SJCRH30 (cell line): ENCODE measurements at regions not wholly inside any gene's neighbourhood (a gene's known extent, or its start where the extent isn't known, plus 50 kb on each side); places are given as distances from the start of the nearest gene placed in this dataset.
A peak's percentile ranks its signal among the peaks of the same experiment; 100 is the strongest.

Experiments
- DNase-seq, 2 experiments: peaks; one replicate each; pipeline ENCODE4 v3.0.0-alpha.2; 2015 to 2020
- H3K27ac ChIP-seq: fragments of 250-450 bp; sonication (Bioruptor Pico); 2 replicates; pipeline ENCODE4 v1.5.1; 2020; ENCODE audit warnings: mild to moderate bottlenecking, moderate library complexity
- H3K27me3 ChIP-seq: fragments of 250-450 bp; sonication (Bioruptor Pico); 2 replicates; pipeline ENCODE4 v1.5.1; 2020; ENCODE audit warnings: mild to moderate bottlenecking, moderate library complexity
- H3K36me3 ChIP-seq: fragments of 250-450 bp; sonication (Bioruptor Pico); 2 replicates; pipeline ENCODE4 v1.5.1; 2020; ENCODE audit warnings: mild to moderate bottlenecking, moderate library complexity
- H3K4me1 ChIP-seq: fragments of 250-450 bp; sonication (Bioruptor Pico); 2 replicates; pipeline ENCODE4 v1.5.1; 2020; ENCODE audit warnings: mild to moderate bottlenecking, moderate library complexity
- H3K4me3 ChIP-seq: fragments of 250-450 bp; sonication (Bioruptor Pico); 2 replicates; pipeline ENCODE4 v1.5.1; 2020; ENCODE audit warnings: mild to moderate bottlenecking, moderate library complexity
- H3K9me3 ChIP-seq: fragments of 250-450 bp; sonication (Bioruptor Pico); replicated peaks from 2 replicates; pipeline ENCODE4 v1.5.1; 2020; ENCODE audit warnings: mild to moderate bottlenecking, moderate library complexity

DNA sequence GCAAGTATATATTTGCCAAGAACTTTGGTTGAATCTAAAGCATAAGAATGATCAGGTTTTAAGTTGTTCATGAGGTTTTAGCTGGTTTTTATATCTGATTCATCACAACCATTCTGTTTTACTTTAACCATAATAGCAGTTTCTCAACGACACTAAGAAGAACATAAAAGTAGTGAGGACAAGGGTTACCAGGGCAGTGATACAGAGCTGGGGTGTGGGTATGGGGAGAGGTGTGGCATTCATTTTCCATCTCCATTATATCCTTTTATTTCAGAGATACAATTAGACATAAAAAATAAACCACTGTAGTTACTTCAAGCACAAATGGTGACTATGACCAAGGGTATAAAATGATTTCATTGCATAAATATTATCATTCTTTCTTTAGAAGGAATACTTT is 149.8 kb upstream of the STEAP4 start:
- Histone ChIP-seq H3K4me3 (no peak overlapping the region), H3K4me1 (peaks cover 5% of the 10 kb centered on the region; the same call in 1 of the 2 replicates), H3K27me3 (no peaks in the 10 kb centered on the region), H3K9me3 (no peaks in the 10 kb centered on the region), H3K27ac (no peak overlapping the region), H3K36me3 (no peaks in the 10 kb centered on the region)
- no peak for DNase-seq

DNA sequence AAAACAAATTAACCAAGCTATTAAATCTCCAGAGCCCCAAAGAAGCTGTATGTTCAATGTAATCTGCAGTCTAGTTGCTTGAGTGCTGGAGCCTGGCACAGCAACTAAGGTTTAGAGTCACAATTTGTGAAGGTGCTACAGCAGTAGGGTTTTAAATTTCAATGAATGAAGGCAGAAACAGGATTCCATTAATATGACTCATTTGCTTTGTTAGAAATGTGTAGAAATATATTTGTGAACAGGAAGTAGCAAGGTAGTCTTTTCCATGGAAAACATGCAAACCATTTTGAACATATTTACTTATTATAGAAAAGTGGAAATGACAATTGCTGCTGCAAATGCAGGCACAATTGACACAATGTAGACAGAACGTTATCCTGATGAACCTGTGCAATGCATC is 149.0 kb upstream of the STEAP4 start:
- Histone ChIP-seq H3K27me3 (no peaks in the 10 kb centered on the region), H3K4me1 (peaks cover 5% of the 10 kb centered on the region; the same call in 1 of the 2 replicates), H3K36me3 (no peaks in the 10 kb centered on the region), H3K4me3 (no peak overlapping the region), H3K9me3 (no peaks in the 10 kb centered on the region), H3K27ac (no peak overlapping the region)
- DNase-seq: no peak

DNA sequence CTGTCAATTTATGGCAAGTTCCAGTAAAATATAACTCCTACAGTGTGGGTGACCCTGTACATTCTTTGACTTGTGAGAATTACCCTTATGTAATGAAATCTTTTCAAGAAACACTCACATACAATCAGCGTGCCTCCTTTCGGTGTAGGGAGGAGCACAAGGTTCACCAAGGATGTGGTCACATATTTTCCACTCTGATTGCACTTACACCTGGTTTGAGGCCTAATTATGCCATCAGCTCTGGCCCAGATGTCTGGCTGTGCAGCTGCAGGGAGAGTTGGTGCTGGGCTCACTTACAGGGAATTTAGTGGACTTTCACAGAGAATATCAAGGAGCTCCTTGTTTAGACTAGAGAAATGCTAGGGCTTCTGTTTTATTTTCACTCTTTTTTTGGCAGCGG is 146.0 kb upstream of the STEAP4 start:
- H3K36me3 ChIP-seq: no peaks in the 10 kb centered on the region

DNA sequence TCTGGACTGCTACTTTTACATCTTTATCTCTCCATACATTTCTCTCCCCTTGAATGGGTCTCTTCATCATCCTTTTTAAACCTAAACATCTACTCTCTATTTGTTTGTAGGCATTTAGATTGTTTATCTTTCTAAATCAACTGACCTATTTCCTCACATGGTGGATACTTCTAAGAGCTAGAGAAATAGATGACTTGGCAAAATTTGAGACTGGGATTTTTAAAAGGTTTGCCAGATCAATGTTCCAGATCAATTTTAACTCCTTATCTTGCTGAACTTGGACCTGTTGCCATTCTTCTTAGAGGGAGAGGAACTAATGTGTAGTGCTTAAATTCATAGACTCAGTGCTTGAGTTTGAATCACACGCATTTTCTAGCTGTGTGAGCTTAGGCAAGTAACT is 144.2 kb upstream of the STEAP4 start:
- Histone ChIP-seq H3K4me3 (no peak overlapping the region), H3K4me1 (peaks cover 5% of the 10 kb centered on the region; the same call in 1 of the 2 replicates), H3K27me3 (no peaks in the 10 kb centered on the region), H3K27ac (no peak overlapping the region), H3K36me3 (no peaks in the 10 kb centered on the region), H3K9me3 (no peaks in the 10 kb centered on the region; the same call in 1 of the 2 replicates)
- DNase-seq: no peak

More for the DNA sequence above, 146.0 kb upstream of the STEAP4 start:
- Histone ChIP-seq H3K4me1 (peaks cover 5% of the 10 kb centered on the region; the same call in 1 of the 2 replicates), H3K4me3 (no peak overlapping the region), H3K27me3 (no peaks in the 10 kb centered on the region), H3K27ac (no peak overlapping the region), H3K9me3 (no peaks in the 10 kb centered on the region; the same call in 1 of the 2 replicates)
- no peak for DNase-seq

DNA sequence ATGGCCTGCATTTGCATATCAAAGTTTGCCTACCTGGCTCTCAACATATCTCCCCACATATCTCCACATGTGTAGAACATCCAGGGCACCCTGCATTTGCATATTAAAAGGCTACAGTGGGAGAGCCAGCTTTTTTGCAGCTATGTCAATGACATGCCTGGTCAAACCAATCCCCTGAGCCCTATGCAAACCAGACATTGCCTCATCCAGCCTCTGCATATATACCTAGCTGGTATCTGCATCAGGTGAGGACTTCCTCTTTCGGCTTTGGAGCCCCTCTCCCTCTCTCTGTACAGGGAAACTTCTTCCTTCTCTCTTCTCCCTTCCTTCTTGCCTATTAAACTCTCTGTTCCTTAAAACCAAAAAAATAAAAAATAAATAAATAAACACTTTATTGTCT is 142.7 kb upstream of the STEAP4 start:
- no peak overlapping the region for H3K27ac ChIP-seq
- H3K36me3 ChIP-seq: no peaks in the 10 kb centered on the region
- no peaks in the 10 kb centered on the region; the same call in 1 of the 2 replicates for H3K9me3 ChIP-seq
- H3K4me3 ChIP-seq: no peak overlapping the region
- no peak for DNase-seq
- no peaks in the 10 kb centered on the region for H3K4me1 ChIP-seq
- no peaks in the 10 kb centered on the region for H3K27me3 ChIP-seq

DNA sequence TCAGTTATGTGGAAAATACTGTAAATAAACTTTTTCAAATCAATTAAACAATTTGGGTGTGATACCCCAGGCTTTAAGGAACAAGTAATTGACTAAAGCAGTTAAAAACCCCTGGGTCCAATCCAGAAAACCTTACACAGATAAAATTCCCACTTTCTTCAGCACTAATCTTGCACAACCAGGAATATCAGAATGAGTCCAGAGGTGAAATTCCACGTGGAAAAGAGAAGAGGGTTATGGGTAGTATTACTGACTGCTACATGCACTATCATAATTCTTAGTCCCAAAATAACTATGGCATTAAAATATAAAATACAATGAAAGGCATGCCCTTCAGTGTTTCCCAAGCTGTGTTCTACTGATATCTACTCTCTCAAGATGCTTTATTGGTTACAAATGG is 135.7 kb upstream of the STEAP4 start:
- H3K27me3 ChIP-seq: no peaks in the 10 kb centered on the region
- H3K4me3 ChIP-seq: no peak overlapping the region
- no peak for DNase-seq
- H3K4me1 ChIP-seq: no peaks in the 10 kb centered on the region
- H3K27ac ChIP-seq: no peak overlapping the region
- no peaks in the 10 kb centered on the region for H3K36me3 ChIP-seq
- no peaks in the 10 kb centered on the region for H3K9me3 ChIP-seq

DNA sequence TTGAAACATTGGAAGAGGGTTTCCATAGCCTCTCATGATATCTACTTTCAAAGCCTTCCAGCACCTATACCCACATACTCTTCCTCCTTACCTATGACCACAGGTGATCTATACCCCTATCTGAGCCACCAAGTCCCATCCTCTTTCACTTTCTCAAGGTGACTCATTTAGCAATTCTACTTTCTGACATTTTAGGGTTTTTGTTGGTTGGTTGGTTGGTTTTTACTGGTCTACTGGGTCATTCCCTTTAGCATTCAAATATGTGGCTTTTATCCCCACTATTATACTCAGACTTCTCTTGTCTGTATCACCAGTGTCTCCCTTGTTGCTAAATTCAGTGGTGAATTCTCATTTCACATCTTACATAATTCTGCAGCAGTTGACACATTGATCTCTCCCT is 130.4 kb upstream of the STEAP4 start:
- Histone ChIP-seq H3K27ac (no peak overlapping the region), H3K27me3 (no peaks in the 10 kb centered on the region), H3K4me1 (peaks cover 8% of the 10 kb centered on the region; the same call in 1 of the 2 replicates), H3K36me3 (no peaks in the 10 kb centered on the region), H3K9me3 (no peaks in the 10 kb centered on the region), H3K4me3 (no peak overlapping the region)
- DNase-seq: no peak

DNA sequence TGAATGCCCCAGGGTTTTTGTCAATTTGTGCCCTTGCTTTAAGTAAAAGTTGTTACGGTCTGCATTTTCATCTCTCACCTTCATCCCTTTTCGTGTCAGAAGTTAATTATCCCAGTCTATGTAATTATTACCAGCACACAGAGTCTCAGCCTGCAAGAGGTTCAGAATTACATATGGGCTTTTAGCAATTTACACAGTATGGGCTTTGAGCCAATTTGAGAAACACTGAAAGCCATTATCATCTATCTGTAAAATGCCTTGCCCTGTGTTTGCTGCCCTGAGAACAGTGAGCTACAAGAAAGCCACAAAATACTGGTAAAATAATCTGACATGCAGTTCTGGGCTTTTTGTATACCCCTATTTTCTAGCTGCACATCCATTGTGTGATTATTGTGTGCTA is 125.6 kb upstream of the STEAP4 start:
- peaks cover 12% of the 10 kb centered on the region; the same call in 1 of the 2 replicates for H3K4me1 ChIP-seq
- no peak overlapping the region for H3K4me3 ChIP-seq
- H3K27me3 ChIP-seq: no peaks in the 10 kb centered on the region
- peak in 1 of 2 experiments; percentile 62 for DNase-seq
- peak overlapping the region; percentile 17 for H3K27ac ChIP-seq
- H3K36me3 ChIP-seq: no peaks in the 10 kb centered on the region
- no peaks in the 10 kb centered on the region for H3K9me3 ChIP-seq

DNA sequence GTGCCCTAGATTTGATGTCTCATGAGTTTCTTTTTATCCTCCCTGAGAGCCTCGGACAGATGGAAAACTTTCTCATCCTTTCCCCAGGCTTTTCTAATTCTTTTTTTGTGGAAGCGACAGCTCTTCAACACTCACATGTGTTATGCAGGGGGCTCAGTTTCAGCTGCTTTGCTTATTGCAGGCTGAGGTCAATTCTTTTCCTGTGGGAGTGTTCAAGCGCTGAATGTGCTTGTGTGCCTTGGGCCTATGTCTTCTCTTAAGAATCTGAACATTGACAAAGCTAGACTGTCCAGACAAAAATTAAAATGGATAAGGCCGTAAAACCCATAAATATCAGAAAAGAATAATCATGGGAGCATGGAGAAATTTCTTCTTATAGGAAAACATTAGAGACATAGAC is 125.2 kb upstream of the STEAP4 start:
- Histone ChIP-seq H3K36me3 (no peaks in the 10 kb centered on the region), H3K4me3 (no peak overlapping the region), H3K4me1 (peaks cover 12% of the 10 kb centered on the region; the same call in 1 of the 2 replicates), H3K27ac (peak overlapping the region; percentile 17), H3K27me3 (no peaks in the 10 kb centered on the region), H3K9me3 (no peaks in the 10 kb centered on the region)
- peak; percentile 29 to 69 for DNase-seq

DNA sequence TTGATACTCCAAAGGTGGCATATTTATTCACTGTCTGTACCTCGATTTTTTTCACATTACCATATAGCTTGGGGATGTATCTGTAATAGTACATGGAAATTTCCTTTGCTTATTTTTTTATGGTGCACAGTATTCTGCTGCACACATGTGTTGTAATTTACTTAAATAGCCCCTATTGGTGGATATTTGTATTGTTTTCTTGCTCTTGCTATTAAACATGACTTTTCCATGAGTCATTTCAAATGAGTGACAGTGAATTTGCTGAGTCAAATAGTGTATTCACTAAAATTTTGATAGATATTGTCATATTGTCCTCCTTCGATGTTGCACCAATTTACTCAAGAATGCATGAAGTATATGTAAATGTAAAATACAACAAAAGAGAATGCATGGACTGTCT is 122.7 kb upstream of the STEAP4 start:
- no peak overlapping the region for H3K27ac ChIP-seq
- no peaks in the 10 kb centered on the region for H3K27me3 ChIP-seq
- no peak for DNase-seq
- no peaks in the 10 kb centered on the region for H3K36me3 ChIP-seq
- H3K4me1 ChIP-seq: peaks cover 12% of the 10 kb centered on the region; the same call in 1 of the 2 replicates
- H3K4me3 ChIP-seq: no peak overlapping the region
- no peaks in the 10 kb centered on the region for H3K9me3 ChIP-seq

DNA sequence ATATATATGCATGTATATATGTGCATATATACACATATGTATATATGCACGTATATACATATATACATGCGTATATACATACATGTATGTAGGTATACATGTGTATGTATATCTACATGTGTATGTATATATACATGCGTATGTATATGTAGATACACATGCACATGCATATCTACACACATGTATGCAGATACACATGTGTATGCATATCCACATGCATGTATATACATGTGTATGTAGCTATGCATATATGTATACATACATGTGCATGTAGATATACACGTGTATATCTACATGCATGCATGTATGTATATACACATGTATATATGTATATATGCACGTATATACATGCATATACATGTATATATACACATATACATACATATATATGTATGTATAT is 95.8 kb upstream of the STEAP4 start:
- Histone ChIP-seq H3K4me3 (no peak overlapping the region), H3K4me1 (no peaks in the 10 kb centered on the region), H3K36me3 (no peaks in the 10 kb centered on the region), H3K27ac (no peak overlapping the region), H3K9me3 (no peaks in the 10 kb centered on the region), H3K27me3 (no peaks in the 10 kb centered on the region)
- no peak for DNase-seq

DNA sequence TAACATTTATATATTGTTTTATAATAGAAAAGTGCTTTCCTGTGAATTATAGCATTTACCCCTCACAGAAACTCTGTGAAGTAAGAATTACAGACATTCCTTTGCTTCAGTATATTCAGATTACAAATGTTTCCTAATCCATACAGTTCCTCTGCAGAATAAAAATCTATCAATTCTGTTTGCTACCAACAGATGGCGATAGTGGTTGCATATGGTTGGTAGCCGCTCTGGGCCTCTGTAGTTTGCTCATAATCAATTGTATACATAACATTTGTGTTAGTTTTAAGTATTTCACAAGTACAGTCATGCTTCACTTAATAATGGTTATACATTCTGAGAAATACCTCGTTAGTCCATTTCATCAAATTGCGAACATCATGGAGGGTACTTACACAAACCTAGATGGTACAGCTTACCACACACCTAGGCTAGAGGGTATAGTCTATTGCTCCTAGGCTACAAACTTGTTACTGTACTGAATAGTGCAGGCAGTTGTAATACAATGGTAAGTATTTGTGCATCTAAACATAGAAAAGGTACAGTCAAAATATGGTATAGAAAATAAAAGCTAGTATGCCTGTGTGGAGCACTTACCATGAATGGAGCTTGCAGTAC is 94.4 kb upstream of the STEAP4 start:
- DNase-seq: peak in 1 of 2 experiments; percentile 62
- Histone ChIP-seq H3K9me3 (no peaks in the 10 kb centered on the region), H3K27me3 (no peaks in the 10 kb centered on the region), H3K36me3 (no peaks in the 10 kb centered on the region), H3K27ac (no peak overlapping the region), H3K4me3 (no peak overlapping the region), H3K4me1 (no peaks in the 10 kb centered on the region)

DNA sequence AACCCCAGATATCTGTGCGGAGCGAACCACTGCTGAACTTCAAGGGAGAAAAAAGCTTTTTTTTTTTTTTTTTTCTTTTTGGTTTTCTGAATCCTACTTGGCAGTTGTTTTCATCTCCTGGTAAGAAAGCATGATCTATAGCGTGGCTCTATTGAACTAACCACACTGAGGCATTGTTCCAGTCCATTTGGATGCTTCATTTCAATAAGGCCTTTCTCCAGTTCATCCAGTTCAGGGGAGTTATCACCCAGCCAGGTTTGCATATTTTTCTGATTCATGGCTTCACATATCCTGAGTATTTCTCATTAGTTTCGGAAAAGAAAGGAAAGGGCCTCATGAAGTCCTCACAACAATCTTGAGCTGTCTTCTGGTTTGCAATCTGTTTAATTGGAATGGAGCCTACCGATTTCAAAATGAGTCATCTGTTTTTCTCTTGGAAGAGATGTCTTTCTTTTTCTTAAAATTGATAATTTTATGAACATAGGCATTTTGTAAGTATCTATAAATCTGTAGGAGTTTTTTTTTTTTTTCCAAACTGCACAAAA is 93.1 kb upstream of the STEAP4 start:
- Histone ChIP-seq H3K4me3 (no peak overlapping the region), H3K4me1 (no peaks in the 10 kb centered on the region), H3K27ac (no peak overlapping the region), H3K27me3 (no peaks in the 10 kb centered on the region), H3K36me3 (no peaks in the 10 kb centered on the region), H3K9me3 (no peaks in the 10 kb centered on the region)
- no peak for DNase-seq

DNA sequence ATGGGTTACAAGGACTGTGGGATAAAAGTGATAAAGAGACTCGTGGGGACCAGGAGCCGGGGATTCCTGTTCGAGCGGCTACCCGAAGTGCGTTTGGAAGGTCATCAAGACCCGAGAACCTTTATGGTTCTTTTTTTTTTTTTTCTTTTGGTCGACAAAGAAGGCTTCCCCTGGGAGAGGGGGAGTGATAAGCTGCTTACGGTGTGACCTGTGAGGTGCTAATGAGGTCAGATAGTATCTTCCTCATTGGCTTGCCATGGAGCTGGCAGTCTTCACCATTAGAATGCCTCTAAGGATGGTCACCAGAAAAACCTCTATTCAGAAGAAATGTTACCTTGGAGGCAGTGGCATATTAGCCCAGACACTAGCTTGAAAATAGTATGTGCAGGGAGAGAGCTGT is 92.3 kb upstream of the STEAP4 start:
- H3K27ac ChIP-seq: no peak overlapping the region
- H3K9me3 ChIP-seq: no peaks in the 10 kb centered on the region
- H3K4me1 ChIP-seq: no peaks in the 10 kb centered on the region
- H3K36me3 ChIP-seq: no peaks in the 10 kb centered on the region
- no peak for DNase-seq
- H3K4me3 ChIP-seq: no peak overlapping the region
- no peaks in the 10 kb centered on the region for H3K27me3 ChIP-seq

DNA sequence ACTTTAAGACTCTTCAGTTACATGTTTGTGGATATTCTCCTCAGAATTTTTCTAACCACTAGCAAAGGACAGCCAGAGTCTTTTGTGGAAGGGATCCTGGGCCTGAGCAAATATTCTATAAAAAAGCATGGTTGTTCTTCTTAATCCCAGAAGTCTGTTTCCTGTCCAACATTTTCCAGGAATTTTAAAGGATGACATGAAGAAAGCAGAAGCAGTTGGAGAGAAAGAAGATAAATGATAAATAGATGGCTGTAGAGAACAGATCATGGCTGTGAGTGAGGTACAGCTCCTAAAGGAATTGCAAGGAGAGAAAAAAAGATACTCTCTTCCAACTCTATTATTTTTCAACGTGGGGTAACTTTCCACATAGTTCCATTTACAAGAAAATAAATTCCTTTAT is 91.8 kb upstream of the STEAP4 start:
- H3K27ac ChIP-seq: no peak overlapping the region
- H3K36me3 ChIP-seq: no peaks in the 10 kb centered on the region
- H3K4me3 ChIP-seq: no peak overlapping the region
- no peaks in the 10 kb centered on the region for H3K9me3 ChIP-seq
- no peaks in the 10 kb centered on the region for H3K27me3 ChIP-seq
- DNase-seq: no peak
- no peaks in the 10 kb centered on the region for H3K4me1 ChIP-seq

DNA sequence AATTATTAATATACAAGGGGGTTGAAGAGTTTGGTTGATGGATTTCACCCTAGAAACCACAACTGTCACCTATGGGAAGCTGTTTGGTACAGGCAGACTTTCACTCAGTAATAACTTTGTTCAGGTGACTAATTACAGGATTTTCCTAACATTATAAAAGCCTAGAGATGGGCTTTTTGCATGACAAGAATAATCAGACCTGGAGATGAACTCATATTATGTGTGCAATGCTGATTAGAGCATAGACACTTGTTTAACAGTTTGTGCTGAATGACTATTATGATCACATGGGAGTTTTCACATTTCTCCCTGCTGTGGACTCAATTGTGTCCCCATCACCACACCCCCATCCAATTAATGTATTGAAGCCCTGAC is 90.2 kb upstream of the STEAP4 start:
- Histone ChIP-seq H3K9me3 (no peaks in the 10 kb centered on the region), H3K4me3 (no peak overlapping the region), H3K27ac (no peak overlapping the region), H3K36me3 (no peaks in the 10 kb centered on the region), H3K27me3 (no peaks in the 10 kb centered on the region), H3K4me1 (no peaks in the 10 kb centered on the region)
- no peak for DNase-seq
